GM23338 (cell line): ENCODE measurements at regions not wholly inside any gene's neighbourhood (a gene's known extent, or its start where the extent isn't known, plus 50 kb on each side); places are given as distances from the start of the nearest gene placed in this dataset.

Source experiments
- ATAC-seq: fragments of 200-7000 bp; cut with Tn5 transposase; 3 replicates; pipeline ENCODE4 v1.9.1; 2020
- DNase-seq: peaks from one replicate; pipeline ENCODE4 v3.0.0-alpha.2; 2015; ENCODE audit warnings: low spot score
- H2AFZ ChIP-seq: fragments of 200-600 bp; sonication (generic); 2 replicates; pipeline ENCODE4 v1.8.0; 2016; ENCODE audit warnings: antibody characterized with exemption, mild to moderate bottlenecking, moderate library complexity
- H3F3A ChIP-seq: fragments of 200-600 bp; sonication (generic); replicated peaks from 2 replicates; pipeline ENCODE4 v1.8.0; 2017; ENCODE audit warnings: antibody characterized with exemption, mixed run types, low read depth
- H3K27ac ChIP-seq: fragments of 200-600 bp; sonication (generic); 2 replicates; pipeline ENCODE4 v1.6.1; 2016; ENCODE audit warnings: low read depth
- H3K27me3 ChIP-seq: fragments of 200-600 bp; sonication (generic); 2 replicates; pipeline ENCODE4 v1.8.0; 2016; ENCODE audit warnings: mild to moderate bottlenecking, mixed run types, moderate library complexity; ENCODE audit not compliant: insufficient read depth
- H3K36me3 ChIP-seq: fragments of 200-600 bp; sonication (generic); 2 replicates; pipeline ENCODE4 v1.8.0; 2016; ENCODE audit warnings: mild to moderate bottlenecking; ENCODE audit not compliant: insufficient read depth
- H3K4me1 ChIP-seq: fragments of 200-600 bp; sonication (generic); 2 replicates; pipeline ENCODE4 v1.8.0; 2016; ENCODE audit warnings: mild to moderate bottlenecking, moderate library complexity; ENCODE audit not compliant: insufficient read depth
- H3K4me2 ChIP-seq: fragments of 200-600 bp; sonication (generic); 2 replicates; pipeline ENCODE4 v1.7.1; 2017; ENCODE audit warnings: mixed run types
- H3K4me3 ChIP-seq: fragments of 200-600 bp; sonication (generic); 2 replicates; pipeline ENCODE4 v1.6.1; 2016; ENCODE audit warnings: mixed run types
- H3K79me2 ChIP-seq: fragments of 200-600 bp; sonication (generic); replicated peaks from 2 replicates; pipeline ENCODE4 v1.8.0; 2017; ENCODE audit warnings: mild to moderate bottlenecking; ENCODE audit not compliant: insufficient read depth
- H3K9me2 ChIP-seq: fragments of 200-600 bp; sonication (generic); 2 replicates; pipeline ENCODE4 v1.8.0; 2017; ENCODE audit not compliant: insufficient read depth
- H4K20me1 ChIP-seq: fragments of 200-600 bp; sonication (generic); replicated peaks from 2 replicates; pipeline ENCODE4 v1.8.0; 2017; ENCODE audit warnings: mild to moderate bottlenecking; ENCODE audit not compliant: insufficient read depth
- H3K27ac Mint-ChIP-seq: 2 replicates; pipeline ENCODE4 v1.8.0; 2020; ENCODE audit warnings: inconsistent platforms, mild to moderate bottlenecking, moderate library complexity, mixed read lengths
- H3K27me3 Mint-ChIP-seq: 3 replicates; pipeline ENCODE4 v1.8.0; 2022; ENCODE audit warnings: low read depth, mild to moderate bottlenecking, moderate library complexity, mixed read lengths, inconsistent platforms; ENCODE audit not compliant: insufficient read depth, poor library complexity
- H3K36me3 Mint-ChIP-seq: 3 replicates; pipeline ENCODE4 v1.8.0; 2021; ENCODE audit warnings: low read depth, mild to moderate bottlenecking, inconsistent platforms, moderate library complexity, mixed read lengths
- H3K4me1 Mint-ChIP-seq: 3 replicates; pipeline ENCODE4 v1.8.0; 2020; ENCODE audit warnings: mild to moderate bottlenecking, inconsistent platforms, mixed read lengths
- H3K4me3 Mint-ChIP-seq: 3 replicates; pipeline ENCODE4 v1.8.0; 2021; ENCODE audit warnings: moderate library complexity, mild to moderate bottlenecking, inconsistent platforms, mixed read lengths
- H3K9me3 Mint-ChIP-seq: 3 replicates; pipeline ENCODE4 v1.8.0; 2020; ENCODE audit warnings: moderate library complexity, mild to moderate bottlenecking, inconsistent platforms, mixed read lengths
- CTCF ChIP-seq, 2 experiments: fragments of 200-600 bp in 1 of 2; sonication (generic) in 1 of 2; conservative IDR thresholded peaks; 2 replicates each; pipeline versions ENCODE4 v1.5.1 to v1.6.1; 2016 to 2017; ENCODE audit warnings: antibody characterized with exemption in 2 of 2, low read depth in 2 of 2, mild to moderate bottlenecking in 2 of 2, moderate library complexity in 1 of 2
- EZH2phosphoT487 ChIP-seq: fragments of 200-600 bp; sonication (generic); IDR thresholded peaks from one replicate; pipeline ENCODE4 v1.8.1; 2018; ENCODE audit warnings: antibody characterized with exemption; ENCODE audit not compliant: unreplicated experiment
- JUNB ChIP-seq: IDR thresholded peaks from one replicate; pipeline ENCODE4 v1.6.1; 2016; ENCODE audit warnings: antibody characterized with exemption; ENCODE audit not compliant: unreplicated experiment
- POLR2AphosphoS5 ChIP-seq: IDR thresholded peaks from 2 replicates; pipeline ENCODE4 v1.6.1; 2016; ENCODE audit warnings: antibody characterized with exemption, low read depth
- REST ChIP-seq: IDR thresholded peaks from one replicate; pipeline ENCODE4 v1.6.1; 2018; ENCODE audit warnings: antibody characterized with exemption; ENCODE audit not compliant: unreplicated experiment
- STAT1 ChIP-seq: IDR thresholded peaks from one replicate; pipeline ENCODE4 v1.6.1; 2016; ENCODE audit warnings: antibody characterized with exemption; ENCODE audit not compliant: unreplicated experiment
- ZNF114 ChIP-seq: fragments of 250-450 bp; sonication (Bioruptor Pico); IDR thresholded peaks from 2 replicates; pipeline ENCODE4 v1.5.0; 2020; ENCODE audit warnings: mild to moderate bottlenecking, moderate library complexity
- ZNF331 ChIP-seq: fragments of 250-450 bp; sonication (Bioruptor Pico); IDR thresholded peaks from 2 replicates; pipeline ENCODE4 v1.5.0; 2020; ENCODE audit warnings: low read depth, mild to moderate bottlenecking, moderate library complexity
- TF ChIP-seq, protein P1 (sequence below): IDR thresholded peaks from 2 replicates; pipeline ENCODE4 v1.6.1; 2016; ENCODE audit warnings: antibody characterized with exemption

- TF ChIP-seq REST: no peak
- TF ChIP-seq ZNF114 (CRISPR knock-in tag): no peak
- TF ChIP-seq POLR2AphosphoS5: no peak
- TF ChIP-seq JUNB: no peak
- no peak for TF ChIP-seq ZNF331 (CRISPR knock-in tag)
- TF ChIP-seq CTCF (conservative IDR thresholded peaks at IDR 0.05; ENCODE audit: low read depth in 2 of 2): no peak
These were observed 129.0 kb downstream of the ICE1 start (continued) for GRCh38 chr5:5551499-5551898.

- peaks cover 12% of the 10 kb centered on the region for H3K9me2 ChIP-seq
- H3K36me3 ChIP-seq: no peaks in the 10 kb centered on the region
- Mint-ChIP-seq H3K9me3 (peaks cover under 1% of the 10 kb centered on the region; the same call in 2 of the 3 replicates), H3K36me3 (no peaks in the 10 kb centered on the region), H3K27ac (no peak overlapping the region), H3K4me1 (peaks cover 8% of the 10 kb centered on the region), H3K27me3 (no peaks in the 10 kb centered on the region), H3K4me3 (no peak overlapping the region)
- H3K4me1 ChIP-seq: peaks cover 10% of the 10 kb centered on the region
- no peak overlapping the region for H3K4me3 ChIP-seq
- H4K20me1 ChIP-seq: no peaks in the 10 kb centered on the region
- H3K27ac ChIP-seq: no peak overlapping the region
- H3K79me2 ChIP-seq: no peaks in the 10 kb centered on the region
- no peak overlapping the region; the same call in 1 of the 2 replicates for H2AFZ ChIP-seq
- no peak overlapping the region for H3K4me2 ChIP-seq
- H3K27me3 ChIP-seq: no peaks in the 10 kb centered on the region
- no peaks in the 10 kb centered on the region for H3F3A ChIP-seq
- ATAC-seq: no peak
- no peak for DNase-seq
- TF ChIP-seq STAT1 (no peak), CTCF (conservative IDR thresholded peaks at IDR 0.05; ENCODE audit: low read depth in 2 of 2) (no peak), REST (no peak), EZH2phosphoT487 (no peak), ZNF331 (CRISPR knock-in tag) (no peak), POLR2AphosphoS5 (no peak), JUNB (no peak)
- TF ChIP-seq, protein P1, sequence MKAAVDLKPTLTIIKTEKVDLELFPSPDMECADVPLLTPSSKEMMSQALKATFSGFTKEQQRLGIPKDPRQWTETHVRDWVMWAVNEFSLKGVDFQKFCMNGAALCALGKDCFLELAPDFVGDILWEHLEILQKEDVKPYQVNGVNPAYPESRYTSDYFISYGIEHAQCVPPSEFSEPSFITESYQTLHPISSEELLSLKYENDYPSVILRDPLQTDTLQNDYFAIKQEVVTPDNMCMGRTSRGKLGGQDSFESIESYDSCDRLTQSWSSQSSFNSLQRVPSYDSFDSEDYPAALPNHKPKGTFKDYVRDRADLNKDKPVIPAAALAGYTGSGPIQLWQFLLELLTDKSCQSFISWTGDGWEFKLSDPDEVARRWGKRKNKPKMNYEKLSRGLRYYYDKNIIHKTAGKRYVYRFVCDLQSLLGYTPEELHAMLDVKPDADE: no peak
These were observed 123.9 kb downstream of the ICE1 start for GRCh38 chr5:5546408-5546807.
